Right hindlimb (tissue), 1 donor: ENCODE measurements at regions not wholly inside any gene's neighbourhood (a gene's known extent, or its start where the extent isn't known, plus 50 kb on each side); places are given as distances from the start of the nearest gene placed in this dataset.

Experiments
- DNase-seq: peaks from one replicate; pipeline ENCODE4 v3.0.0-alpha.2; 2018

- no peak for DNase-seq
Measured at GRCh38 chr7:24341691-24342413, 57.9 kb downstream of the NPY start.

DNA sequence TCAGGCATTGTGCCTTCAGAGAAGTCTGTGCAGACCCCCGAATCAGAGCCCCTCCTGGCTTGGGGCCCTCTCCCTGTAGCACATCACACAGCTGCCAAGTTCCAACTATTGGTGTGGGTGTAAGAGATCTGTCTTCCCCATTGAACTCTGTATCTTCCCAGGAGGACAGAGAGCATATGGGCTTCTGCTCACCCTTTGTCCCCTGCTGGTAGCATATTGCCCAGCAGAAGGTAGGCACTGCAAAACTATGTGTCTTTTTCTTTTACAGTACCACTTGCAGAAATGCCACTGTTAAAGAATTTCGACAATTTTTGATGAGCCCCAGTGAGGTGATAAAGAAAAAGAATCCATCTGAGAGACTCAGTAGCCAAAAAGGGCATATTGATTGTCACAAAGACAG is 59.6 kb downstream of the NPY start:
- no peak for DNase-seq

GRCh38 chr7:24346129-24346528 is 62.1 kb downstream of the NPY start:
- no peak for DNase-seq

DNA sequence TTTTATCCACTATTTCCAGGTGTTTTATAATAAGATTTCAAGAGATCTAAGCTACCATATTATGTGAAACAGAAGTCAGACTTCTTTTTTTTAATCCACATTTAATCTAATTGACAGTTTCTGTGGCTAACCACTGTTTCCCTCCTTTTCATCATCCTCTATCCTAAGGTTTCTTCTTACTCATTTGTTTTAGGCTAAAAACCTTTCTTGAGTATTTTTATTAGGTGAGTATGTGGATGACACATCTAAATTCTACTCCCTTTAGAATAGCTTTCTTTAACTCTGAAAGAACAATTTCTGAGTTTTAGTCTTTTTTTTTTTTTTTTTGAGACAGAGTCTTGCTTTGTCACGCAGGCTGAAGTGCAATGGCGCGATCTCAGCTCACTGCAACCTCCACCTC is 62.7 kb downstream of the NPY start:
- no peak for DNase-seq

DNA sequence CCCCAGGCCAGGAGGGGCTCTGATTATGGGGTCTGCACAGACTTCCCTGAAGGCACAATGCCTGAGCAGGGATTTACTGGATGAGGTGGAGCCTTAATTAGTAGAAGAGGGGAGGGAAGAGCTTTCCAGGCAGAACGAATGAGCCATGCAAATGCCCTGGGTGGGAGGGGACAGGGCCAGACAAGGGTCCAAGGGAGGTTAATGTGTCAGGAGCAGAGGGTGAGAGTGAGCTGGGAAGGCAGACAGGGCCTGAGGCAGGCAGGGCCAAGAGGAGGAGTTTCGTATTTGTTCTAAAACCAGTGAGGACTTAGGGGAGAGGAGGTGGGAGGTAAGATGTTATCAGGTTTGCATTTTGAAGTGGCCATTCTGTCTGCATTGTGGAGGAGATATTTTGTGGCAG is 65.3 kb downstream of the NPY start:
- DNase-seq = no peak

DNA sequence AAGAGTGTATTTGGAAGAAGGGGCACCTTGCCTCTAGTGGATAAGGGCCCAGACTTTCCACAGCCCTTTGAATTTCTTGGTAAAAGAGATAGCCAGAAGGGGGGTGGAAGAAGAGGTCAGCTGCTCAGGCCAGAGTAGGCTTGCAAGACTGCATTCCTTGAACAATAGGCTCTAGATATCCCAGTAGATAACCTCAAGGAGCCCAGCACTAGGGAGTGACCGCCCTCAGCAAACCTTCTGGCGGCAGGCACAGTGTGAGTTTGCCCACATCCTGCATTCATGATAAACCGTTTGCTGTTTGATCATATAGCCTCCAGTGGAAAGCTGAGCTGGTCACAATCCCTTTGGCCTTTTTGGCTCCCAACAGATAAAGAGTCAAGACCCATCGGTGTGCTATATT is 70.5 kb downstream of the NPY start:
- DNase-seq = no peak

GRCh38 chr7:24356718-24357386 is 72.9 kb downstream of the NPY start:
- no peak for DNase-seq

GRCh38 chr7:24361001-24361400 is 77.0 kb downstream of the NPY start:
- no peak for DNase-seq

DNA sequence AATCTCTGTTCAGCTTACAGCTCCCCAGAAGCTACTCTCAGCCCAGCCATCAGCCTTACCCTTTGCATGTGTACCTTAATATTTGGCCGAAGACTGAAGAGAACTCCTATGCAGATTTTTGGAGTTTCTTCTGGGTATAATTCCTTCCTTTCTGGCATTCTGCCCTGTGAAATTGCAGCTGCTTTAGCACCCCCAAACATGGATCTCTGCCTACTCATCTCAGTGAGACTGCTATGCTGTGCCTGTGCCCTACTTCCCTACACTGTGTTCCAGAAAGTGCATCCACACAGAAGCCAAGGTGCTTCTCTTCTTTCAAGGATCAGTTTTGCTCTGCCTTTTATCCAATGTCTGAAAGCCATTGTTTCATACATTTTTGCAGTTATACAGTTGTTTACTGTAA is 81.6 kb downstream of the NPY start:
- DNase-seq = no peak

GRCh38 chr7:24366876-24367275 is 82.9 kb downstream of the NPY start:
- peak; percentile 44 for DNase-seq

DNA sequence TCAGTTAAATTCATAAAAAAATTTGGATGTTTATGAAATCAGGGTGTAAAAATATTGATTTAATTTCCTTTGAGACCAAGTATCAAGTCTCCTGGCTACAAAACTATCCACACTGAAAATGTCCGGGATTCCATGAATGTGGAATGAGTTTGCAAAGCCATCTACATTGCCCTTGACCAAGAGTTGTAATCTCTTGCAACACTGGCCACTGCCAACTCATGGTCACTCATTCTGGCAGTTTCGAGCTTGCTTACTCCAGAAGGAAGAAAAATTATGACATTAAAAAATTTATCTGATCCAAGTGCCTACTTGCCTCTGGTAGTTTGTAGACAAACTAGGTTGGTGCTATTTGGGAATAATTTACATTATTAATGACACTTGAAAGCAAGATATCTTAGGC is 84.2 kb downstream of the NPY start:
- DNase-seq = no peak

- no peak for DNase-seq
Measured at GRCh38 chr7:24370541-24370940, 86.6 kb downstream of the NPY start.

GRCh38 chr7:24372961-24373955 is 89.3 kb downstream of the NPY start:
- DNase-seq = peak; percentile 69

- DNase-seq = no peak
Measured at GRCh38 chr7:24378871-24379616, 95.1 kb downstream of the NPY start.

- DNase-seq = no peak
Measured at GRCh38 chr7:24381894-24382505, 98.0 kb downstream of the NPY start.

DNA sequence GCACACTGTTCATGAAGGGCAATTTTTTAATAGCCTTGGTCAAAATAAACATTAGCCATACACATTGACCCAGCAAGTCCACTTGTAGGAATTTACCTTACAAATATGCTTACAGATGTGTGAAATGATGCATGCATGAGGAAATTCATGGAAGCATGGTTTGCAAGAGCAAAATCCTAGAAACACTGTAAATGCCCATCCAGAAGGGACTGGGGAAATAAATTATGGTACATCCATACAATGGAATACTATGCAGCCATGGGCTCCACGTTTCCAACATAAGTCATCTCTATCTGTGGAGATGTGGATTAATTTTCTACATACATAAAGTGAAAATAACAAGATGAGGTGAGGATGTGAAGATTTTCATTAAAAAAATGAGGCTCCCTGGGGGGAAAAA is 99.1 kb downstream of the NPY start:
- no peak for DNase-seq

GRCh38 chr7:24384362-24385030 is 100.5 kb downstream of the NPY start:
- DNase-seq = no peak

DNA sequence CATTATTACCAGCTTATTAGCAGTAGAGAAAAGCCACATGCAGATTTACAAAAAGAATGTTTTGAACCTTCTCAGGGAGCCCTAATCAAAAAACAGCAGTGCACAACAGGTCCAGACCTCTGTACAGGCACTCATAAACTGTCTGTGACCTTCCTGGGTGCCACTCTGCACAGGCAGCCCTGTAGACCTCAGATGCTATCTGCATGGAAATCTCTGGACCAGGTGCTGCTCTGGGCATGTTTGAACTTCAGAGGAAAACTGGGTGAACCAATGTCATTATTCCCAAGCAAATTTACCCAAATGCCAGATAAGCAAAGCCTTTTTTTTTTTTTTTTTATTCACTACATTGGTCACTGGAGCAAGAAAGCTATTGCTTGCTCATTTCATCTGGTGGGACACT is 104.2 kb downstream of the NPY start:
- no peak for DNase-seq

GRCh38 chr7:24390376-24391157 is 106.6 kb downstream of the NPY start:
- no peak for DNase-seq

- no peak for DNase-seq
Measured at GRCh38 chr7:24392774-24393173, 108.8 kb downstream of the NPY start.

DNA sequence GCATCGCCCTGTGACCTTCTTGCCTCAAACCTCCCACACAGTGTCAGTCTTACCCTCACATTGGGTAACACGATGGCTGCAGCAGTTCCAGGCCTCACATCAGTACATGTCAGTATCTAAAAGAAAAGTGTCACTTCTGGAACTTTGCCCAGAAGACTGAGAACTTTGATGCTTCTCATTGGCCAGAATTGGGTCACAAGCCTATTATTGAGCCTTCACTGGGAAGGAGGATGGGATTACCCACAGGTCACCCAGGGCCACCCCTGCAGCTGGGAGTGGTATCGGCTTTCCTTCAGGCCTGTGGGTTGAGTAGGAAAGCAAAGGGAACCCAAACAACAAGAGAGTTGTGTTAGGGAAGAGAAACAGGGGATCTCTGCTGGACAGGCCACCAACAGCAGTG is 111.5 kb downstream of the NPY start:
- DNase-seq = no peak
